ENCODE measurements at regions not wholly inside any gene's neighbourhood (a gene's known extent, or its start where the extent isn't known, plus 50 kb on each side); places are given as distances from the start of the nearest gene placed in this dataset.

DNA sequence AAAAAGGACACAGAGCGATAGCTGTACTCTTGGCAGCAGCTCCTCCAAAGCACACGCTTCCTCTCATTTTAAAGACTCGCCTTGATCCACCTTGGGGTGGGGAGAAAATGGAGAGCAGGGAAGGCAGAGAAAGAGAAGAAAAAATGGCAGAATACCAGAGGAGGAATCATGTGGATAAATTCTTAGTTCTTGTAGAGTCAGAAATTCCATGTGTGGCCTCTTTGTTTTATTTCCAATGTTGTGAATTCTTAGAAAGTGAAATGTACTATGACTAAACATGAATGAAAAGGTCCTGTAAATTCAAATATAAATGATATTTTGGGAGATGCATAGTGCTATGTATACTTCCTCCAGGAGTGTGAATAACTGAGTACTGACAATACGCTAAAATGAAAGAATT lies 89.7 kb upstream of the SESTD1 start:
- Mint-ChIP-seq H3K36me3 (no peaks in the 10 kb centered on the region), H3K27ac (no peak overlapping the region), H3K27me3 (peaks cover 19% of the 10 kb centered on the region), H3K9me3 (peaks cover 0 to 2% (median 0%) of the 10 kb centered on the region in 7 donors), H3K4me3 (no peak overlapping the region), H3K4me1 (no peaks in the 10 kb centered on the region)
- peaks cover 7% of the 10 kb centered on the region for H3K27me3 ChIP-seq (ENCODE audit: control insufficient read depth, insufficient read depth, low read length)
- no peak for DNase-seq
- H3K9me3 ChIP-seq (ENCODE audit: control insufficient read depth in 2 of 2, low read length in 2 of 2): no peaks in the 10 kb centered on the region
- no peaks in the 10 kb centered on the region for H3K4me1 ChIP-seq (ENCODE audit: control insufficient read depth, insufficient read depth, low read length, poor library complexity, severe bottlenecking)
- ATAC-seq (ENCODE audit: low read depth in 2 of 2): no peak
- H3K36me3 ChIP-seq (ENCODE audit: control insufficient read depth, insufficient read depth, low read length): no peaks in the 10 kb centered on the region
- no peak overlapping the region for H3K27ac ChIP-seq (ENCODE audit: insufficient read depth, low read length, poor library complexity, severe bottlenecking)
- no peak overlapping the region for H3K4me3 ChIP-seq (ENCODE audit: low read depth, low read length)

GRCh38 chr2:179352181-179352580 lies 87.5 kb upstream of the SESTD1 start:
- Mint-ChIP-seq H3K4me1 (no peaks in the 10 kb centered on the region), H3K36me3 (no peaks in the 10 kb centered on the region), H3K27me3 (peaks cover 21% of the 10 kb centered on the region), H3K4me3 (no peak overlapping the region), H3K9me3 (peaks cover 0 to 2% (median 0%) of the 10 kb centered on the region in 7 donors), H3K27ac (no peak overlapping the region)
- no peaks in the 10 kb centered on the region for H3K4me1 ChIP-seq (ENCODE audit: control insufficient read depth, insufficient read depth, low read length, poor library complexity, severe bottlenecking)
- H3K27ac ChIP-seq (ENCODE audit: insufficient read depth, low read length, poor library complexity, severe bottlenecking): no peak overlapping the region
- H3K9me3 ChIP-seq (ENCODE audit: control insufficient read depth in 2 of 2, low read length in 2 of 2): no peaks in the 10 kb centered on the region
- peaks cover 7% of the 10 kb centered on the region for H3K27me3 ChIP-seq (ENCODE audit: control insufficient read depth, insufficient read depth, low read length)
- H3K4me3 ChIP-seq (ENCODE audit: low read depth, low read length): no peak overlapping the region
- no peaks in the 10 kb centered on the region for H3K36me3 ChIP-seq (ENCODE audit: control insufficient read depth, insufficient read depth, low read length)
- ATAC-seq (ENCODE audit: low read depth in 2 of 2): no peak
- no peak for DNase-seq

- H3K27me3 ChIP-seq (ENCODE audit: control insufficient read depth, insufficient read depth, low read length): peaks cover 7% of the 10 kb centered on the region
- no peak for DNase-seq
- H3K9me3 Mint-ChIP-seq: no peaks in the 10 kb centered on the region
These were observed 86.4 kb upstream of the SESTD1 start for GRCh38 chr2:179351057-179351456.

DNA sequence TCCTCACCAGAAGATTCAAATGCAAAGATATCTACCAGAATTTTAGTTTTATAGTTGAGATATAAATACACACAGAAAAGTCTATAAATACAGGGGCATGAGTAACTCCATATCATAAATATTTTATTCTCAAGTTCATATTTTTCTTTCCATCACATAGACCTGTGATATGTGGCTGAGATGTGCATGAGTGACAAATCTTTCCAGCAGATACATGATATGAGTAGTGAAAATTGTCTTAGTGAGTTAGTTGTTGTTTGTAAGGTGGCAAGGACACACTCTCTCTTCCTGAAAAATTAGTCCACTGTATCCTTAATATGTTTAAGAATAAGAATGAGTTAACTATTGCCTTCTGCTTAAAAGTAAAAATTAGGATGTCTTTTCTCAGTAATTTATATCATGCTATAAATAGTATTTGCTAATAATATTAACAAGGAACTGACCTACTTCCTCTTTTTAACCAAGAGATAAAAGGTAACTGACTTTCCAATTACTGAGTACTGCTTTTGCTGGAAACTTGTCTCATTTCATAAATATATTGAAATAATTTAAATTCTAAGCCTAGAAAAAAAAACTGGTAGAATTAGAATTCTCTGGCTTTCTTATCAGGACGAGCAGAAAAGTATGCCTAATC lies 85.2 kb upstream of the SESTD1 start:
- Mint-ChIP-seq H3K4me1 (no peaks in the 10 kb centered on the region), H3K4me3 (no peak overlapping the region), H3K36me3 (no peaks in the 10 kb centered on the region), H3K9me3 (no peaks in the 10 kb centered on the region), H3K27me3 (peaks cover 14% of the 10 kb centered on the region), H3K27ac (no peak overlapping the region)
- DNase-seq: no peak
- Histone ChIP-seq H3K4me3 (ENCODE audit: low read depth, low read length) (no peak overlapping the region), H3K27me3 (ENCODE audit: control insufficient read depth, insufficient read depth, low read length) (peaks cover 5% of the 10 kb centered on the region), H3K36me3 (ENCODE audit: control insufficient read depth, insufficient read depth, low read length) (no peaks in the 10 kb centered on the region), H3K9me3 (ENCODE audit: control insufficient read depth in 2 of 2, low read length in 2 of 2) (no peaks in the 10 kb centered on the region), H3K27ac (ENCODE audit: insufficient read depth, low read length, poor library complexity, severe bottlenecking) (no peak overlapping the region), H3K4me1 (ENCODE audit: control insufficient read depth, insufficient read depth, low read length, poor library complexity, severe bottlenecking) (no peaks in the 10 kb centered on the region)
- no peak for ATAC-seq (ENCODE audit: low read depth in 2 of 2)

More at GRCh38 chr2:179351057-179351456, 86.4 kb upstream of the SESTD1 start:
- Mint-ChIP-seq H3K27me3 (peaks cover 15% of the 10 kb centered on the region), H3K27ac (no peak overlapping the region), H3K4me3 (peak overlapping the region in 1 of 4 donors; percentile 30), H3K36me3 (no peaks in the 10 kb centered on the region), H3K4me1 (no peaks in the 10 kb centered on the region)
- Histone ChIP-seq H3K4me1 (ENCODE audit: control insufficient read depth, insufficient read depth, low read length, poor library complexity, severe bottlenecking) (no peaks in the 10 kb centered on the region), H3K36me3 (ENCODE audit: control insufficient read depth, insufficient read depth, low read length) (no peaks in the 10 kb centered on the region), H3K27ac (ENCODE audit: insufficient read depth, low read length, poor library complexity, severe bottlenecking) (no peak overlapping the region), H3K9me3 (ENCODE audit: control insufficient read depth in 2 of 2, low read length in 2 of 2) (no peaks in the 10 kb centered on the region), H3K4me3 (ENCODE audit: low read depth, low read length) (no peak overlapping the region)
- no peak for ATAC-seq (ENCODE audit: low read depth in 2 of 2)

- Histone ChIP-seq H3K27me3 (ENCODE audit: control insufficient read depth, insufficient read depth, low read length) (peaks cover 5% of the 10 kb centered on the region), H3K4me3 (ENCODE audit: low read depth, low read length) (no peak overlapping the region), H3K4me1 (ENCODE audit: control insufficient read depth, insufficient read depth, low read length, poor library complexity, severe bottlenecking) (no peaks in the 10 kb centered on the region), H3K36me3 (ENCODE audit: control insufficient read depth, insufficient read depth, low read length) (no peaks in the 10 kb centered on the region), H3K9me3 (ENCODE audit: control insufficient read depth in 2 of 2, low read length in 2 of 2) (no peaks in the 10 kb centered on the region), H3K27ac (ENCODE audit: insufficient read depth, low read length, poor library complexity, severe bottlenecking) (no peak overlapping the region)
- H3K4me1 Mint-ChIP-seq: no peaks in the 10 kb centered on the region
- peaks cover 14% of the 10 kb centered on the region for H3K27me3 Mint-ChIP-seq
- DNase-seq (no peak), ATAC-seq (ENCODE audit: low read depth in 2 of 2) (no peak)
- no peaks in the 10 kb centered on the region for H3K9me3 Mint-ChIP-seq
- no peaks in the 10 kb centered on the region for H3K36me3 Mint-ChIP-seq
- no peak overlapping the region for H3K4me3 Mint-ChIP-seq
- H3K27ac Mint-ChIP-seq: no peak overlapping the region
These were observed 84.3 kb upstream of the SESTD1 start for GRCh38 chr2:179348906-179349305.

- ATAC-seq (ENCODE audit: low read depth in 2 of 2) (no peak), DNase-seq (no peak)
- Mint-ChIP-seq H3K9me3 (no peaks in the 10 kb centered on the region), H3K4me1 (no peaks in the 10 kb centered on the region), H3K27me3 (peaks cover 19% of the 10 kb centered on the region), H3K36me3 (no peaks in the 10 kb centered on the region), H3K27ac (no peak overlapping the region), H3K4me3 (no peak overlapping the region)
- H3K27me3 ChIP-seq (ENCODE audit: control insufficient read depth, insufficient read depth, low read length): peaks cover 3% of the 10 kb centered on the region
- H3K36me3 ChIP-seq (ENCODE audit: control insufficient read depth, insufficient read depth, low read length): no peaks in the 10 kb centered on the region
- no peaks in the 10 kb centered on the region for H3K9me3 ChIP-seq (ENCODE audit: control insufficient read depth in 2 of 2, low read length in 2 of 2)
- no peak overlapping the region for H3K4me3 ChIP-seq (ENCODE audit: low read depth, low read length)
- no peak overlapping the region for H3K27ac ChIP-seq (ENCODE audit: insufficient read depth, low read length, poor library complexity, severe bottlenecking)
- H3K4me1 ChIP-seq (ENCODE audit: control insufficient read depth, insufficient read depth, low read length, poor library complexity, severe bottlenecking): no peaks in the 10 kb centered on the region
These were observed 80.3 kb upstream of the SESTD1 start for GRCh38 chr2:179344970-179345369.

DNA sequence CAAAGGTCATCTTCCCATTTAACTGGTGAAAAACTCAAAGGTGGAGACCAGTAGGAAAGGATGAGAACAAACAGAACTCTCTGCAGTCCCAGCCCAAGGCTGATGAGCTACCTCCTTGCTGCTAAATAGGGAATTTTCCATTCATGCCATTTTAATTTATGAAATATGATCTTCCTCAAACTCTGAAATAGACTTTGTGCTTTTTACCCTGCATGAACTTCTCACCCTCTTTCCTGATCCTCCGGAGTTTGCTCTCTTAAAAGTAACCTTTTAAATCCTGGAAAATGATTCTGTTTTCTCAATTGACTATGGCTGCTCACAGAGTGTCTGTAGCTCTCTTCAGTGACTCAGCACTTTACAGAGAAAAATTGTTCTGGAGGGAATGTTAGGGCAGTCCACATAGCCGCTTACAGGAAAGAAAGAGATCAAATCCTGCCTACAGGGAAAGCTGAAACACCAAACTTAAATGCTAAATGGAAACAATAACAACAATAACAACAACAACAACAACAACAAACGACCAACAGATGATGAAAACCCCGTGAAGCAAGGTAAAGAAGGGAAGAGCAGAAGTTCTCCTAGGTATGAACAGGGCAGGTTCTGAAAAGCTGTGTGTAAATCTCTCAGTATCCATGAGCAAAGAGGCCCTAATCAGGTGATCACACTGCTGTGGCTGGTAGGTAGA lies 79.8 kb upstream of the SESTD1 start:
- no peaks in the 10 kb centered on the region for H3K9me3 ChIP-seq (ENCODE audit: control insufficient read depth in 2 of 2, low read length in 2 of 2)
- H3K27ac ChIP-seq (ENCODE audit: insufficient read depth, low read length, poor library complexity, severe bottlenecking): no peak overlapping the region
- Mint-ChIP-seq H3K27me3 (peaks cover 19% of the 10 kb centered on the region), H3K36me3 (no peaks in the 10 kb centered on the region), H3K4me3 (no peak overlapping the region), H3K9me3 (peaks cover 0 to 1% (median 0%) of the 10 kb centered on the region in 7 donors), H3K4me1 (no peaks in the 10 kb centered on the region), H3K27ac (peak overlapping the region in 1 of 3 donors; percentile 15)
- H3K36me3 ChIP-seq (ENCODE audit: control insufficient read depth, insufficient read depth, low read length): no peaks in the 10 kb centered on the region
- ATAC-seq (ENCODE audit: low read depth in 2 of 2) (no peak), DNase-seq (no peak)
- no peaks in the 10 kb centered on the region for H3K27me3 ChIP-seq (ENCODE audit: control insufficient read depth, insufficient read depth, low read length)
- no peaks in the 10 kb centered on the region for H3K4me1 ChIP-seq (ENCODE audit: control insufficient read depth, insufficient read depth, low read length, poor library complexity, severe bottlenecking)
- no peak overlapping the region for H3K4me3 ChIP-seq (ENCODE audit: low read depth, low read length)

GRCh38 chr2:179343945-179344279 lies 79.3 kb upstream of the SESTD1 start:
- Mint-ChIP-seq H3K4me1 (no peaks in the 10 kb centered on the region), H3K9me3 (peaks cover 0 to 1% (median 0%) of the 10 kb centered on the region in 7 donors), H3K36me3 (no peaks in the 10 kb centered on the region), H3K27ac (no peak overlapping the region), H3K4me3 (no peak overlapping the region), H3K27me3 (peaks cover 19% of the 10 kb centered on the region)
- no peaks in the 10 kb centered on the region for H3K36me3 ChIP-seq (ENCODE audit: control insufficient read depth, insufficient read depth, low read length)
- DNase-seq: no peak
- no peak overlapping the region for H3K4me3 ChIP-seq (ENCODE audit: low read depth, low read length)
- no peak for ATAC-seq (ENCODE audit: low read depth in 2 of 2)
- H3K9me3 ChIP-seq (ENCODE audit: control insufficient read depth in 2 of 2, low read length in 2 of 2): no peaks in the 10 kb centered on the region
- H3K27ac ChIP-seq (ENCODE audit: insufficient read depth, low read length, poor library complexity, severe bottlenecking): no peak overlapping the region
- no peaks in the 10 kb centered on the region for H3K4me1 ChIP-seq (ENCODE audit: control insufficient read depth, insufficient read depth, low read length, poor library complexity, severe bottlenecking)
- H3K27me3 ChIP-seq (ENCODE audit: control insufficient read depth, insufficient read depth, low read length): no peaks in the 10 kb centered on the region

Data from CD4-positive, CD25-positive, alpha-beta regulatory T cell (primary cell).